ENCODE measurements at regions not wholly inside any gene's neighbourhood (a gene's known extent, or its start where the extent isn't known, plus 50 kb on each side); places are given as distances from the start of the nearest gene placed in this dataset.

DNA sequence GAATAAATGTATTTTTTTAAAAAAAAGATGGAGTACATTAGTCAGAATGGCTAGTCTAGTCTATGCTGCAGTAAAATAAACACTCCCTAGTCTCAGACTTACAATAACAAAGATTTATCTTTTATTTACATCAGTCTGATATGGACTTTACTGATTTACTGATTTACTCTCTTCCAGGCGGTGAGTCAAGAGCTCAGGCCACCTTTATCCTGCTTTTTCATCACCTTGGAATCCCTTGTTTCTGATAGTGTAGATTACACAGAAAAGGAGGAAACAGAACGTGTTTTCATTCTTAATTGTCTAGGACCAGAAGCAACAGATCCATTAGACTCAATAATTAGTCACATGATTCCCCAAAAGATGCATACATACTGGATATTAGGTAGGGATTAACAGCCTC, 290.1 kb upstream of the TRPC7 start:
- Histone ChIP-seq H3K27me3 (ENCODE audit: control insufficient read depth, insufficient read depth, low read length) (no peaks in the 10 kb centered on the region), H2BK5ac (ENCODE audit: low read depth, low read length, poor library complexity, severe bottlenecking) (no peak overlapping the region), H3K4ac (ENCODE audit: low read depth, low read length) (no peak overlapping the region), H2AK5ac (ENCODE audit: low read depth, low read length) (no peak overlapping the region), H3K9me1 (ENCODE audit: insufficient read depth, low read length) (no peaks in the 10 kb centered on the region), H4K8ac (ENCODE audit: low read depth in 2 of 2, low read length in 2 of 2) (no peak overlapping the region), H2AFZ (replicated peaks; ENCODE audit: low read length, poor library complexity) (no peak overlapping the region), H4K5ac (ENCODE audit: low read depth, low read length) (no peak overlapping the region), H4K91ac (ENCODE audit: insufficient read depth, low read depth, low read length) (no peak overlapping the region), H2BK120ac (ENCODE audit: low read depth, low read length) (no peak overlapping the region), H3K4me2 (ENCODE audit: low read depth, low read length) (no peak overlapping the region), H3K79me1 (ENCODE audit: low read depth in 1 of 2, low read length in 2 of 2) (no peaks in the 10 kb centered on the region), H3K14ac (replicated peaks; ENCODE audit: low read depth, low read length) (no peak overlapping the region), H2BK20ac (ENCODE audit: low read depth, low read length) (no peak overlapping the region), H3K27ac (ENCODE audit: insufficient read depth, low read length) (no peak overlapping the region), H4K20me1 (ENCODE audit: insufficient read depth, low read length) (no peaks in the 10 kb centered on the region), H3K9me3 (ENCODE audit: control insufficient read depth, insufficient read depth, low read length) (peaks cover 4% of the 10 kb centered on the region; the same call in 1 of the 2 replicates), H3K18ac (ENCODE audit: low read depth, low read length) (no peak overlapping the region), H2BK15ac (ENCODE audit: low read depth, low read length) (no peak overlapping the region), H3K4me3 (ENCODE audit: insufficient read depth, low read depth, low read length) (no peak overlapping the region), H3K9ac (ENCODE audit: low read depth, low read length) (no peak overlapping the region), H3K23ac (ENCODE audit: low read depth, low read length) (no peak overlapping the region), H2AK9ac (replicated peaks; ENCODE audit: low read depth, low read length, poor library complexity) (no peak overlapping the region), H3K36me3 (ENCODE audit: control insufficient read depth, insufficient read depth, low read length) (no peaks in the 10 kb centered on the region), H3K4me1 (ENCODE audit: control insufficient read depth, insufficient read depth, low read length) (no peaks in the 10 kb centered on the region), H3K56ac (ENCODE audit: extremely low read depth, insufficient read depth, low read length) (no peak overlapping the region)
- ATAC-seq (ENCODE audit: low read depth): peak; percentile 76
- dilution Hi-C loops (cut with HindIII; ENCODE audit: low sequenced_read_pairs, unreplicated experiment) (no loop called here), in situ Hi-C loops (cut with MboI; ENCODE audit: low sequenced_read_pairs) (no loop called here), intact Hi-C loops (cut with micrococcal nuclease) (no loop called here)
- ChIA-PET CTCF (interaction anchor here (1.5 kb wide), 1 partner anchor 37 kb away, joined by 3 read pairs; no protein-coding TSS in a partner anchor), POLR2A (ENCODE audit: unreplicated experiment) (no interaction called here)
- WGBS, 2 experiments (ENCODE audit: extremely low coverage in 2 of 2, insufficient read length in 1 of 2): no CpG with 5 or more reads among the region's 2 CpGs
- TF ChIP-seq NFE2L2 (IDR thresholded peaks at IDR 0.05; ENCODE audit: low read depth, low read length) (no peak), FOS (IDR thresholded peaks at IDR 0.05; ENCODE audit: low read depth, low read length) (peak; percentile 24; the same call in 1 of the 2 replicates)
- BruUV-seq (replicated peaks): no TSS peak
- peak; percentile 42 for DNase-seq

Measured in IMR-90 (cell line).